HCT116 (cell line): ENCODE measurements at regions not wholly inside any gene's neighbourhood (a gene's known extent, or its start where the extent isn't known, plus 50 kb on each side); places are given as distances from the start of the nearest gene placed in this dataset.

Source experiments
- ATAC-seq: fragments of 200-7000 bp; cut with Tn5 transposase; 2 replicates; pipeline ENCODE4 v1.9.1; 2020; ENCODE audit warnings: mild to moderate bottlenecking, moderate library complexity
- BruUV-seq: library from RNA; stranded (reverse); fragments of 400-500 nt; replicated peaks from 2 replicates; lab custom pipeline; 2021; lab: Mats Ljungman, UMichigan
- CTCF ChIA-PET: fragments of 300-600 bp; sonication (Branson Sonifier 250); formaldehyde crosslinking; loops from one replicate; lab custom pipeline; 2021; ENCODE audit warnings: antibody characterized with exemption; lab: Charles Lee
- POLR2A ChIA-PET: fragments of 300-600, 350-600 bp; sonication (Branson Sonifier 250); formaldehyde crosslinking; loops from one replicate; lab custom pipeline; 2021; ENCODE audit warnings: antibody characterized with exemption; lab: Charles Lee
- RAD21 ChIA-PET, 2 experiments: fragments of 300-600 bp; sonication (Branson Sonifier 250); formaldehyde crosslinking; loops; one replicate each; lab custom pipeline; 2023; ENCODE audit warnings: low total read pairs in 2 of 2; ENCODE audit not compliant: uncharacterized antibody in 2 of 2, unreplicated experiment in 2 of 2, low non-redundant PET in 1 of 2; lab: Charles Lee
- DNase-seq: peaks from one replicate; pipeline ENCODE4 v3.0.0-alpha.2; 2010; ENCODE audit warnings: low read depth, low spot score
- H2AFZ ChIP-seq: fragments of 200-600 bp; shearing (Covaris generic), sonication (generic); 2 replicates; pipeline ENCODE4 v1.6.1; 2017; ENCODE audit warnings: low read depth, mixed run types, mixed read lengths, antibody characterized with exemption, low read length; ENCODE audit not compliant: poor library complexity, severe bottlenecking
- H3K27ac ChIP-seq: 2 replicates; pipeline ENCODE4 v1.5.1; 2012; ENCODE audit warnings: low read depth, low read length
- H3K27me3 ChIP-seq: fragments of 200-600 bp; sonication (generic); 2 replicates; pipeline ENCODE4 v1.6.1; 2016; ENCODE audit warnings: mixed run types, low read length, mixed read lengths; ENCODE audit not compliant: insufficient read depth
- H3K36me3 ChIP-seq, 2 experiments: fragments of 200-500 bp in 1 of 2; fragments of 200-600 bp in 1 of 2; sonication (Bioruptor generic) in 1 of 2; sonication (generic) in 1 of 2; 2 replicates each; pipeline versions ENCODE4 v1.5.1 to v1.6.1; 2014 to 2016; ENCODE audit warnings: low read length in 2 of 2, inconsistent platforms in 1 of 2, mixed read lengths in 1 of 2, mixed run types in 1 of 2; ENCODE audit not compliant: insufficient read depth in 2 of 2, control insufficient read depth in 1 of 2
- H3K4me1 ChIP-seq, 2 experiments: fragments of 200-600 bp in 1 of 2; sonication (generic) in 1 of 2; 2 replicates each; pipeline versions ENCODE4 v1.5.1 to v1.6.1; 2012 to 2017; ENCODE audit warnings: low read length in 2 of 2, inconsistent platforms in 1 of 2, mild to moderate bottlenecking in 1 of 2, mixed read lengths in 1 of 2, mixed run types in 1 of 2, moderate library complexity in 1 of 2; ENCODE audit not compliant: insufficient read depth in 2 of 2, control insufficient read depth in 1 of 2
- H3K4me2 ChIP-seq: fragments of 200-600 bp; sonication (generic); 2 replicates; pipeline ENCODE4 v1.6.1; 2017; ENCODE audit warnings: mixed run types, low read length, mixed read lengths
- H3K4me3 ChIP-seq, 2 experiments: fragments of 200-600 bp in 1 of 2; sonication (generic) in 1 of 2; replicated peaks in 1 of 2; 2 replicates each; pipeline ENCODE4 v1.5.1; 2011 to 2016; ENCODE audit warnings: low read length in 2 of 2, control low read depth in 1 of 2, low read depth in 1 of 2, mild to moderate bottlenecking in 1 of 2, mixed read lengths in 1 of 2, mixed run types in 1 of 2
- H3K79me2 ChIP-seq: fragments of 200-600 bp; sonication (generic); 2 replicates; pipeline ENCODE4 v1.6.1; 2017; ENCODE audit warnings: mild to moderate bottlenecking, mixed run types, low read length, moderate library complexity, mixed read lengths; ENCODE audit not compliant: insufficient read depth
- H3K9ac ChIP-seq: fragments of 200-600 bp; sonication (generic); 2 replicates; pipeline ENCODE4 v1.6.1; 2016; ENCODE audit warnings: low read length, mixed read lengths
- H3K9me2 ChIP-seq: fragments of 200-600 bp; sonication (generic), shearing (Covaris generic); 2 replicates; pipeline ENCODE4 v1.6.1; 2017; ENCODE audit warnings: mixed run types, mild to moderate bottlenecking, moderate library complexity; ENCODE audit not compliant: insufficient read depth
- H3K9me3 ChIP-seq, 2 experiments: fragments of 200-500 bp in 1 of 2; fragments of 200-600 bp in 1 of 2; sonication (Bioruptor generic) in 1 of 2; sonication (generic) in 1 of 2; 2 replicates each; pipeline ENCODE4 v1.6.1; 2014 to 2017; ENCODE audit warnings: low read length in 2 of 2, mixed read lengths in 2 of 2, inconsistent platforms in 1 of 2, low read depth in 1 of 2, mild to moderate bottlenecking in 1 of 2, mixed run types in 1 of 2, moderate library complexity in 1 of 2; ENCODE audit not compliant: control insufficient read depth in 1 of 2, insufficient read depth in 1 of 2
- H4K20me1 ChIP-seq: fragments of 200-600 bp; sonication (generic), shearing (Covaris generic); 2 replicates; pipeline ENCODE4 v1.6.1; 2017; ENCODE audit warnings: mixed run types, mild to moderate bottlenecking, moderate library complexity; ENCODE audit not compliant: insufficient read depth
- CBX3 ChIP-seq: IDR thresholded peaks from 2 replicates; pipeline ENCODE4 v1.6.1; 2012; ENCODE audit warnings: low read depth
- EGR1 ChIP-seq: IDR thresholded peaks from 2 replicates; pipeline ENCODE4 v1.6.1; 2012; ENCODE audit warnings: low read depth
- ELF1 ChIP-seq: IDR thresholded peaks from 2 replicates; pipeline ENCODE4 v1.6.1; 2012; ENCODE audit warnings: low read depth, borderline replicate concordance
- EZH2 ChIP-seq: fragments of 200-600 bp; sonication (generic); IDR thresholded peaks from 2 replicates; pipeline ENCODE4 v1.6.1; 2017; ENCODE audit warnings: antibody characterized with exemption, mixed run types
- POLR2A ChIP-seq: IDR thresholded peaks from 2 replicates; pipeline ENCODE4 v1.7.0; 2011; ENCODE audit warnings: borderline replicate concordance; ENCODE audit not compliant: insufficient read depth, insufficient read length; ENCODE audit errors: extremely low read depth
- RAD21 ChIP-seq: IDR thresholded peaks from 2 replicates; pipeline ENCODE4 v1.6.1; 2012; ENCODE audit warnings: low read depth, mild to moderate bottlenecking
- SIN3A ChIP-seq: IDR thresholded peaks from 2 replicates; pipeline ENCODE4 v1.6.1; 2012; ENCODE audit warnings: low read depth
- YY1 ChIP-seq: IDR thresholded peaks from 2 replicates; pipeline ENCODE4 v1.6.1; 2011; ENCODE audit warnings: low read length, low read depth, moderate library complexity, mild to moderate bottlenecking; ENCODE audit not compliant: insufficient replicate concordance; ENCODE audit errors: extremely low read depth
- ZFX ChIP-seq: fragments of 450-650 bp; IDR thresholded peaks from 2 replicates; pipeline ENCODE4 v1.6.1; 2017
- ZNF274 ChIP-seq: fragments of 200-500 bp; sonication (Bioruptor generic); IDR thresholded peaks from 2 replicates; pipeline ENCODE4 v1.6.1; 2014; ENCODE audit warnings: mild to moderate bottlenecking, low read depth, low read length, inconsistent platforms
- intact Hi-C: fragments of 100-400 bp; cut with micrococcal nuclease; formaldehyde crosslinking; loops from 2 replicates; pipeline ENCODE4 v1.10.0; 2022
- TF ChIP-seq, protein P1 (sequence below): IDR thresholded peaks from 2 replicates; pipeline ENCODE4 v1.6.1; 2012
- TF ChIP-seq, protein P2 (sequence below): IDR thresholded peaks from 2 replicates; pipeline ENCODE4 v1.6.1; 2012
- TF ChIP-seq, protein P3 (sequence below): IDR thresholded peaks from 2 replicates; pipeline ENCODE4 v1.6.1; 2011; ENCODE audit warnings: mild to moderate bottlenecking, low read length, moderate library complexity; ENCODE audit not compliant: insufficient replicate concordance; ENCODE audit errors: extremely low read depth
- TF ChIP-seq, protein P4 (sequence below), 3 experiments: fragments of 200-600 bp in 1 of 3; sonication (generic) in 1 of 3; IDR thresholded peaks in 2 of 3; conservative IDR thresholded peaks in 1 of 3; 2 replicates each; pipeline ENCODE4 v1.5.1; 2012 to 2017; ENCODE audit warnings: low read depth in 2 of 3, low read length in 2 of 3, antibody characterized with exemption in 1 of 3, borderline replicate concordance in 1 of 3, control low read depth in 1 of 3, mild to moderate bottlenecking in 1 of 3, mixed read lengths in 1 of 3, mixed run types in 1 of 3, moderate library complexity in 1 of 3; ENCODE audit not compliant: insufficient read depth in 1 of 3

DNA sequence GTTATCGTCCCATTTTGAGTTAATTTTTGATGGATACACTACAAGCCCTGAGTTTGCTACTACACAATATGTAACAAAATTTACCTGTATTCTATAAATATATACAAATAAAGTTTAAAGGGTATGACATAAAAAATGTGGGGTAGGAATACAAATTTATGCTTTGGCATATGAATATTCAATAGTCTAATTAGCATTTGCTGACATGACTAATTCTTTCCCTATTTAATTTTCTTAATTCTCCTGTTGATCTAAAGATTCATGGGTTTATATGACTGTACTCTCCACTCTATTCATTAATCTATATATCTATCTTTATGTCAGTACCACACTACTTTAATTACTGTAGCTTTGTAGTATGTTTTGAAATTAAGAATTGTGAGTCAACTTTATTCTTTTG, 1840.7 kb upstream of the FLRT2 start:
- no peak overlapping the region for H3K9ac ChIP-seq
- H3K79me2 ChIP-seq = no peaks in the 10 kb centered on the region
- no peak for DNase-seq
- H3K9me2 ChIP-seq = no peaks in the 10 kb centered on the region
- ChIA-PET POLR2A (no interaction called here), RAD21 (no interaction called here), CTCF (no interaction called here)
- no peaks in the 10 kb centered on the region for H3K4me1 ChIP-seq
- no peak overlapping the region for H2AFZ ChIP-seq
- no peaks in the 10 kb centered on the region for H3K36me3 ChIP-seq
- no peak overlapping the region for H3K4me3 ChIP-seq
- no peak overlapping the region for H3K4me2 ChIP-seq
- H3K27ac ChIP-seq = no peak overlapping the region
- H3K9me3 ChIP-seq = peaks cover 13 to 21% of the 10 kb centered on the region in 2 experiments; a peak in 2 of 4 replicates
- ATAC-seq = no peak
- BruUV-seq = no TSS peak
- intact Hi-C loops = no loop called here
- no peaks in the 10 kb centered on the region for H4K20me1 ChIP-seq
- TF ChIP-seq, protein P1, sequence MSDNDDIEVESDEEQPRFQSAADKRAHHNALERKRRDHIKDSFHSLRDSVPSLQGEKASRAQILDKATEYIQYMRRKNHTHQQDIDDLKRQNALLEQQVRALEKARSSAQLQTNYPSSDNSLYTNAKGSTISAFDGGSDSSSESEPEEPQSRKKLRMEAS = no peak
- no peak for TF ChIP-seq EZH2
- TF ChIP-seq SIN3A = no peak
- TF ChIP-seq, protein P2, sequence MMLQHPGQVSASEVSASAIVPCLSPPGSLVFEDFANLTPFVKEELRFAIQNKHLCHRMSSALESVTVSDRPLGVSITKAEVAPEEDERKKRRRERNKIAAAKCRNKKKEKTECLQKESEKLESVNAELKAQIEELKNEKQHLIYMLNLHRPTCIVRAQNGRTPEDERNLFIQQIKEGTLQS = no peak
- TF ChIP-seq RAD21 = no peak
- TF ChIP-seq ZNF274 = no peak
- TF ChIP-seq POLR2A = no peak
- no peak for TF ChIP-seq CBX3
- no peak for TF ChIP-seq ZFX
- TF ChIP-seq, protein P3, sequence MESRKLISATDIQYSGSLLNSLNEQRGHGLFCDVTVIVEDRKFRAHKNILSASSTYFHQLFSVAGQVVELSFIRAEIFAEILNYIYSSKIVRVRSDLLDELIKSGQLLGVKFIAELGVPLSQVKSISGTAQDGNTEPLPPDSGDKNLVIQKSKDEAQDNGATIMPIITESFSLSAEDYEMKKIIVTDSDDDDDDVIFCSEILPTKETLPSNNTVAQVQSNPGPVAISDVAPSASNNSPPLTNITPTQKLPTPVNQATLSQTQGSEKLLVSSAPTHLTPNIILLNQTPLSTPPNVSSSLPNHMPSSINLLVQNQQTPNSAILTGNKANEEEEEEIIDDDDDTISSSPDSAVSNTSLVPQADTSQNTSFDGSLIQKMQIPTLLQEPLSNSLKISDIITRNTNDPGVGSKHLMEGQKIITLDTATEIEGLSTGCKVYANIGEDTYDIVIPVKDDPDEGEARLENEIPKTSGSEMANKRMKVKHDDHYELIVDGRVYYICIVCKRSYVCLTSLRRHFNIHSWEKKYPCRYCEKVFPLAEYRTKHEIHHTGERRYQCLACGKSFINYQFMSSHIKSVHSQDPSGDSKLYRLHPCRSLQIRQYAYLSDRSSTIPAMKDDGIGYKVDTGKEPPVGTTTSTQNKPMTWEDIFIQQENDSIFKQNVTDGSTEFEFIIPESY = no peak
- TF ChIP-seq YY1 = no peak
- TF ChIP-seq ELF1 = no peak
- no peak for TF ChIP-seq EGR1
- TF ChIP-seq, protein P4, sequence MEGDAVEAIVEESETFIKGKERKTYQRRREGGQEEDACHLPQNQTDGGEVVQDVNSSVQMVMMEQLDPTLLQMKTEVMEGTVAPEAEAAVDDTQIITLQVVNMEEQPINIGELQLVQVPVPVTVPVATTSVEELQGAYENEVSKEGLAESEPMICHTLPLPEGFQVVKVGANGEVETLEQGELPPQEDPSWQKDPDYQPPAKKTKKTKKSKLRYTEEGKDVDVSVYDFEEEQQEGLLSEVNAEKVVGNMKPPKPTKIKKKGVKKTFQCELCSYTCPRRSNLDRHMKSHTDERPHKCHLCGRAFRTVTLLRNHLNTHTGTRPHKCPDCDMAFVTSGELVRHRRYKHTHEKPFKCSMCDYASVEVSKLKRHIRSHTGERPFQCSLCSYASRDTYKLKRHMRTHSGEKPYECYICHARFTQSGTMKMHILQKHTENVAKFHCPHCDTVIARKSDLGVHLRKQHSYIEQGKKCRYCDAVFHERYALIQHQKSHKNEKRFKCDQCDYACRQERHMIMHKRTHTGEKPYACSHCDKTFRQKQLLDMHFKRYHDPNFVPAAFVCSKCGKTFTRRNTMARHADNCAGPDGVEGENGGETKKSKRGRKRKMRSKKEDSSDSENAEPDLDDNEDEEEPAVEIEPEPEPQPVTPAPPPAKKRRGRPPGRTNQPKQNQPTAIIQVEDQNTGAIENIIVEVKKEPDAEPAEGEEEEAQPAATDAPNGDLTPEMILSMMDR (IDR thresholded peaks at IDR 0.05 in 2 of 3, conservative IDR thresholded peaks at IDR 0.05 in 1 of 3; ENCODE audit: borderline replicate concordance in 1 of 3, insufficient read depth in 1 of 3, low read depth in 2 of 3, low read length in 2 of 3) = no peak
- no peaks in the 10 kb centered on the region for H3K27me3 ChIP-seq
